Activated naive CD4-positive, alpha-beta T cell (primary cell): ENCODE measurements at regions not wholly inside any gene's neighbourhood (a gene's known extent, or its start where the extent isn't known, plus 50 kb on each side); places are given as distances from the start of the nearest gene placed in this dataset.

Experiments used
- DNase-seq, 4 experiments: peaks; one replicate each; lab custom pipeline; 2025; lab: John Stamatoyannopoulos, UW

- DNase-seq, result no peak
Measured at GRCh38 chr4:58935332-58935731, 1825.1 kb upstream of the IGFBP7 start.

DNA sequence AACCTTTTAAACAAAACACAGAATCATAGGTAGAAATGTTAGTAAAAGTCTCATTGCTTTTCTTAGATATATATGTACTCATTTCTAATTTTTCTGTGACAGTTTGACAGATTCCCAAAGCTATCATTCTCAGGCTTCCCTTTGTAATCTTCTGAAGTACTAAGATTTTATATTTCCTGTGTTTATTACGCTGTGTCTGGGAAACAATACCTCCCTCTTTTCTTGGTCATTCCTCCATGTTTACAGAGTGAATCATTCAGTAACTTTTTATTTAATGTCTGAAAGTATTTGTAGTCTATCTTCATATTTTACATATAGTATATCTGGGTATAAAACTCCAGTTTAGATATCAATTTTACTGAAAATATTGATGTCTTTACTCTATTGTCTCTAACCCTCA, 1826.3 kb upstream of the IGFBP7 start:
- no peak for DNase-seq

DNA sequence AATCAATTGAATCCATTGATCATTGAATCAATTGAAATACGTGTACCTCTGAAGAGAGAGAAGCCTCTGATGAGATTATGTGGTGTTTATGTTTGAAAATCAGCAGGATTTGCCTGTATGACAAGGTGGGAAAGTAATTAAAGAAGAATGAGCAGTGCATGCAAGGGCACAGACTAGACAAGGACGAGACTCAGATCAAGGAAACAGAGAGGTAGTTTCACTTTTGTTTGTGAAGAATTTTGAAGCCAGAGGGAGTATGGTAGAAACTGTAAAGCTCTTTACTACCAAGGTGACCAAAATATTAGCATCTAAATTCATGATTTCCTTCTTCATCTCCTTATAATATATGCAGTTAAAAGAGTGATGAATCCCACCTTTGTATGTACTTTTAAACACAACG, 1830.0 kb upstream of the IGFBP7 start:
- no peak for DNase-seq

GRCh38 chr4:58941286-58941685, 1831.1 kb upstream of the IGFBP7 start:
- DNase-seq, result no peak

DNA sequence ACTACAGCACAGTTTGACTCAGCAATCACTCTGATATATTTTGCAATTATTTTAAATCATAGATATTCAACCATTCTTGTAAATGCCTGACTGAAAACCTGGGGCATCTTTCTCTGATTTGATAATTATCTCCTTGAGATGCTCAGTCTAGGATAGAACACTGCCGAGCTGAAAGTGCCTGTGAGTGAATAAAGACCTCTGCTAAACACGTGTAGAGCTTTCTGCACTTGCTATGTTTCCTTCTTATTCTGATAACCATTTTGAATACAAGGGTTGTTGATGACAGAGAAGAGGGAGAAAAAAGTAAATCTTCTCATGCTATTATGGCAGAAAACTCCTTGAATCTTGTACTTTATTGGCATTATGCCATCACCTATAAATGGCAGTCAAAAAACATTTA, 1843.4 kb upstream of the IGFBP7 start:
- no peak for DNase-seq

- no peak for DNase-seq
Measured at GRCh38 chr4:58957711-58958110, 1847.5 kb upstream of the IGFBP7 start.

GRCh38 chr4:58961283-58961682, 1851.1 kb upstream of the IGFBP7 start:
- DNase-seq, result no peak

- no peak for DNase-seq
Measured at GRCh38 chr4:58961925-58962324, 1851.7 kb upstream of the IGFBP7 start.

- no peak for DNase-seq
Measured at GRCh38 chr4:58962424-58962823, 1852.2 kb upstream of the IGFBP7 start.

- DNase-seq, result no peak
Measured at GRCh38 chr4:58981828-58982227, 1871.6 kb upstream of the IGFBP7 start.

DNA sequence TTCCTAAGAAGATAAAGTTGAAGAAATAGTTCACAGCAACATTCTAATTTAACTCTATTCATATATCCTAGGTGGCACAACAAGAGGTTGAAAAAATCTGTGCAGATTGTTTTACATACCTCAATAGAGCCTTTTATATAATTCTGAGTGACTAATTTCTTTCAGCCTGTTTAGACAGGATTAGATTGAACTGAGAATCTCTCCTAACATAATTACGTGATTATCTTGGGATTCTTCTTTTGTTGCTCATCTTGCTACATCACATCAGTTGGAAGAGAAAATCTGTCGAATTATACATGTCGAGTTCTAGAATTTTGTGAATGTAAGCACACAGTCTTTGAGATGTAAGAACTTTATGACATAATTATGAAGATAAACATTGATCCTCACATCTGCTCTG, 1873.7 kb upstream of the IGFBP7 start:
- no peak for DNase-seq

- DNase-seq, result no peak
Measured at GRCh38 chr4:59002148-59002547, 1892.0 kb upstream of the IGFBP7 start.

GRCh38 chr4:59024257-59024656, 1914.1 kb upstream of the IGFBP7 start:
- DNase-seq, result no peak

DNA sequence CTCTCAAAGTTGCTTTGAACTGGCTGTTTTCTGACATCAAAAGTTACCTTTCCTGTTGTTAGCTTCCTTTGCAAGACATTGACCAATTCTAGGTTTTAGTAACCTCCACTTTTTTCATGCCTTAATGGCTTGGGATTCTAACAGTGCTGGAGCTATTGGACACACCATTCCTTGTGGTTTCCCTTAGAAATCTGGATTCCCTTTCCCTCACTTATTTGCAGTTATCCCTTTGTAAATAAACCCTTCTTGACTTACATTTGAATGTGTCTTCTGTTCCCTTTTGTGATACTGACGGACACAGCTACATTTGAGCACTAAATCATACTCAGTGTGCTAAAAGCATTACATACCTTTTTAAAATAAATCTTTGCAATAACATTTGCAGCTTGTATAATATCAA, 1927.6 kb upstream of the IGFBP7 start:
- no peak for DNase-seq

- DNase-seq, result no peak
Measured at GRCh38 chr4:59039046-59039445, 1928.9 kb upstream of the IGFBP7 start.

DNA sequence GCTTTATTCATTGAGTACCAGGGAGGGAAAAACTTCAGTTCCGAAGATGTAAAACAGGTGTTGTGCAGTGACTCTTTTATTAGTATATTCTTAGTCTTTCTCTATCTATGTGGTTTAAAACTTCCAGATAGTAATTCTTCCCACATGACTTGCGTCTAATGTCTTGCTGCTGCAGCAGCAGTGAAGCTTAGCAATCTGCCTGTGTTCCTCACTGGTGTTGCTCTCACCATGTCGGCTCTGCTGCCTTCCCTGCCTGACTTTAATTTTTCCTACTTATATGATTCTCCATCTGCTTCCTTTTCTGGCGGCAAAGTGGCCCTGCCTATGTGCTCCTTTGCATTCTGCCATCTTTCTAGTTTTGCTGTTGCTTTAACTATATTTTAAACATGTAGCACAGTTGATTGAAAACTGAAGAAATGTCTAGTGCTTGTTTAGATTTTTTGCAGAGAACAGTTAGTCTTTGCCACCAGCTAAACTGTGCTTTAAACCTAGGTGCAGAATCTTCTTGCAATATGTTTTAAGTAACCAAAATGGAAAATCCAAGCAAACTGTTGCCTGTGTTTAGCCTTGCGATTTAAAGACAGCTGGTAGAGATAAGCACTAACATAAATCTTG, 1934.2 kb upstream of the IGFBP7 start:
- DNase-seq, result no peak

DNA sequence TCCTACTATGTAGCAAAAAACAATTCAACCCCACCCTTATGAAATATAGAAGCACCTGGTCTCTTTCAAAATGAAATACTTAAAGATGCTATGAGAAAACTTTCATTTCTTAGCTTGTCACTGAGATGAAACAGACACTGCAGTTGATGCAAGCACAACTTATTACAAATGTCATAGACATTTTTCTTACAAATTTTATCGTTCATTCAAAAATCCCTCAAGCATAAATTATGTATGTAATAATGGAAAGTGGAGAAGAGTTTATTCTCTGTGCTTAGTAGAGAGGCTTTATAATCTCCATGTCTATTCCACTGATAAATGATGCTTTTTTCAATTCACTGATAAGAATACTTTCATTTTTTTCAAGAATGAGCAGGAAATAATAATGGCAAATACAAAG, 1943.9 kb upstream of the IGFBP7 start:
- DNase-seq, result no peak

- no peak for DNase-seq
Measured at GRCh38 chr4:59057804-59058203, 1947.6 kb upstream of the IGFBP7 start.

DNA sequence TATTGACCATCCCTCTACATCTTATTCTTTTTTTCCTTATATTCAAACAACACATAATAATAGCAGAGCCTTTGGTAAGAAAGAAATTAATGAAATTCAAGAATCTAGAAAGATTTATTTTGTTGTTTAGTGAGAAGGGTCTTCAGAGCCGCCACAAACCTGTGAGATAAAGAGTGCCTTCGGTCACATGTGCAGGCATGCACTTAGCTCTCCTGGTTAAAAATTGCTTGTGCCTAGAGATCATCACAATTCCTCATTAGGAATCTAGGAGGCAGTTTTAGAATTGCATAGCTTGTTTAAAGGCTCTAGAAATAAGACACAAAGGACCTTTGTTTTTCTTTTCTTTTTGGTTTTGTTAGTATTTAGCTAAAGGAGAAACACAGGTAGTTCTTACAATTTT, 1948.4 kb upstream of the IGFBP7 start:
- no peak for DNase-seq

DNA sequence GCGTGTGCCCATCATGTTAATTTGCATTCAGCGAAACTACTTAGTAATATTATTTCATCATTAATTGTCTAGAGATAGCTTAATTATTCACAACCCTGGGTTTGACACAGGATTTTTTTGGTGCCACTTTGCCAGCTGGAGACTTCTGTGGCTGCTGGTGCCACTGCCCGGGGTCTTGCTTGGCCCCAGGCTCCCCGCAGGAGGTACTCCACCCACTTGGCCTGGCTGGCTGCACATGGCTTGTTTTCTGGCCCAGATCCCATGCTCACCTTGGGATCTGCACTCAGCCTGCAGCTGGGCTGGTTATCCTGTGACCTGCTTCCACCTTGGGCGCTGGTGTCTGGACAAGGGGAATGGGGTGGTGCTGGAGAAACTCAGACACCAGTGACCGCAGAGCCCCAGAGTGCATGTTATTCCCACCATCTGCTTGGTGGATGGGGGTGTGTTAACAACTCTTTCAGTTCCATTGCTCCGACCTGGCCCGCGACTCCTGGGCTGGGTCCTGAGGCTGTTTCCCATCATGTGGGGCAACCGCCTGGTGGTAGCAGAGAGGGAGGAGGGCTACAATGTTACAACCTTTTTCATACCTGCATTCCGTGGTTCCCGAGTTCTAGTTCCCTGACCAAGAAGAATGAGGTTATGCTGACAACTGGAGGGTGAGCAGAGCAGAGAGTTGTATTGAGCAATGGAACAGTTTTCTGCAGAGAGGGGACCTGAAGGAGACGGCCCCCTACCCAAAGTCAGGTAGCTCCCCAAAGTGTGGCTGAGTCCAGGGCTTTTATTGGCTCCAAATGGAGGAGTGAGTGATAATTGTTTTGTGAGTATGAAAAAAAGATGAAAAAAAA, 1950.0 kb upstream of the IGFBP7 start:
- DNase-seq, result no peak

- DNase-seq, result no peak
Measured at GRCh38 chr4:59060895-59061294, 1950.7 kb upstream of the IGFBP7 start.

DNA sequence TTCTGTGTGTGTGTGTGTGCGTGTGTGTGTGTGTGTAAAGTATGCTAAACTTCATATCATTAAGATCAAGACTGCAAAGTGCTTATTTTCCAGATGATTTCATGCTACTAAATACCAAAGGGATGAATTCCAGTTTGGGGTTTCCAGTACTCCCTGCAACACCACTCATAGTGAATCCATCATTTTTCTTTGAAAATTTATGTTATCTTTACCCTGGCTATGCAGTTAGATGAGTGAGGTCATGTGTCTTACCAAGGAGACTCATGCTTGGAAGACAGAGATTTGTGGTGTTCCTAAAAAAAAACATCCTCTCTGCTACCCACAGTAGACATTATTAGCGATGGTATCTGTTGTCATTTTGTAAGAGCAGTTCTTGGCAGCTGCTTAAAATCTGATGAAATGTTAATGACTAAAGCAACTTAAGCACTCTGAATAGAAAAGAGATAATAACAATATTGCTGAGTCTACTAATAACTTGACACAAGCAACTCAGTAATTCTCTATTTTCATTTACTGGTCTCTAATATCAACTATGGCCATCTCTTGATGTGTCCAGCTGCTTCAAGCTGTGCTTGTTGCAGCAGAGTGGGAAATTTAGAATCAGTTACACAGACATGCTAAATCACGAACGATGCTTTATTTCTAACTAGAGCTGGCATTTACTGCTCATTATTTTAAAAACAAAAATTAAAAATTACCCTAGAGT, 1953.0 kb upstream of the IGFBP7 start:
- DNase-seq, result no peak
